ENCODE measurements at regions not wholly inside any gene's neighbourhood (a gene's known extent, or its start where the extent isn't known, plus 50 kb on each side); places are given as distances from the start of the nearest gene placed in this dataset.

GRCh38 chr21:32974653-32975052 lies 51.1 kb upstream of the OLIG2 start:
- DNase-seq (ENCODE audit: low spot score) = no peak
- Histone ChIP-seq H3K27ac (ENCODE audit: low read depth, low read length, poor library complexity, severe bottlenecking) (no peak overlapping the region), H3K9me3 (ENCODE audit: low read depth, low read length, poor library complexity, severe bottlenecking) (no peaks in the 10 kb centered on the region), H3K27me3 (replicated peaks; ENCODE audit: insufficient read depth, low read depth, low read length, poor library complexity) (peaks cover 58% of the 10 kb centered on the region), H3K4me3 (ENCODE audit: low read depth, low read length, poor library complexity, severe bottlenecking) (no peak overlapping the region), H3K4me1 (ENCODE audit: insufficient read depth, low read length, poor library complexity, severe bottlenecking) (no peaks in the 10 kb centered on the region), H3K36me3 (ENCODE audit: insufficient read depth, low read length, poor library complexity, severe bottlenecking) (no peaks in the 10 kb centered on the region)
- intact Hi-C loops (cut with micrococcal nuclease; ENCODE audit: unreplicated experiment) = no loop called here
- TF ChIP-seq CTCF (conservative IDR thresholded peaks at IDR 0.05; ENCODE audit: low read depth, low read length) = no peak
- no peak for TF ChIP-seq EZH2 (IDR thresholded peaks at IDR 0.05; ENCODE audit: borderline replicate concordance, low read depth, low read length, poor library complexity, severe bottlenecking)
- BruUV-seq (replicated peaks) = no TSS peak
- POLR2A ChIA-PET (ENCODE audit: low non-redundant PET) = no interaction called here
- CTCF ChIA-PET = no interaction called here

- BruUV-seq (replicated peaks) = no TSS peak
- Histone ChIP-seq H3K27ac (ENCODE audit: low read depth, low read length, poor library complexity, severe bottlenecking) (no peak overlapping the region), H3K27me3 (replicated peaks; ENCODE audit: insufficient read depth, low read depth, low read length, poor library complexity) (peaks cover 61% of the 10 kb centered on the region), H3K36me3 (ENCODE audit: insufficient read depth, low read length, poor library complexity, severe bottlenecking) (no peaks in the 10 kb centered on the region), H3K4me3 (ENCODE audit: low read depth, low read length, poor library complexity, severe bottlenecking) (no peak overlapping the region), H3K4me1 (ENCODE audit: insufficient read depth, low read length, poor library complexity, severe bottlenecking) (no peaks in the 10 kb centered on the region), H3K9me3 (ENCODE audit: low read depth, low read length, poor library complexity, severe bottlenecking) (no peaks in the 10 kb centered on the region)
- DNase-seq (ENCODE audit: low spot score) = no peak
- ChIA-PET CTCF (no interaction called here), POLR2A (ENCODE audit: low non-redundant PET) (no interaction called here)
- TF ChIP-seq EZH2 (IDR thresholded peaks at IDR 0.05; ENCODE audit: borderline replicate concordance, low read depth, low read length, poor library complexity, severe bottlenecking) (no peak), CTCF (conservative IDR thresholded peaks at IDR 0.05; ENCODE audit: low read depth, low read length) (no peak)
- intact Hi-C loops (cut with micrococcal nuclease; ENCODE audit: unreplicated experiment) = no loop called here
Observed at GRCh38 chr21:32975811-32976431, 49.8 kb upstream of the OLIG2 start.

Data from A673 (cell line).